HG03442 (cell line): ENCODE measurements at regions not wholly inside any gene's neighbourhood (a gene's known extent, or its start where the extent isn't known, plus 50 kb on each side); places are given as distances from the start of the nearest gene placed in this dataset.
"Not testable (repeated sequence)": the region's sequence is repeated elsewhere in the genome, so short reads cannot be mapped to it uniquely, and the experiment has no call there.

Source experiments
- ATAC-seq: cut with Tn5 transposase; IDR thresholded peaks from one replicate; pipeline ENCODE4 v1.9.1; 2021; ENCODE audit warnings: mild to moderate bottlenecking, moderate library complexity; ENCODE audit not compliant: unreplicated experiment

GRCh38 chr11:100578831-100579311, 108.2 kb upstream of the ARHGAP42 start:
- no peak for ATAC-seq

GRCh38 chr11:100581318-100581717, 105.8 kb upstream of the ARHGAP42 start:
- ATAC-seq = no peak

GRCh38 chr11:100584201-100584985, 102.7 kb upstream of the ARHGAP42 start:
- ATAC-seq = no peak

- no peak for ATAC-seq
Measured at GRCh38 chr11:100585728-100586127, 101.4 kb upstream of the ARHGAP42 start.

- no peak for ATAC-seq
Measured at GRCh38 chr11:100586361-100587101, 100.6 kb upstream of the ARHGAP42 start.

GRCh38 chr11:100592619-100593260, 94.3 kb upstream of the ARHGAP42 start:
- no peak for ATAC-seq

GRCh38 chr11:100593291-100593690, 93.8 kb upstream of the ARHGAP42 start:
- no peak for ATAC-seq

- no peak for ATAC-seq
Measured at GRCh38 chr11:100594320-100594719, 92.8 kb upstream of the ARHGAP42 start.

- ATAC-seq = no peak
Measured at GRCh38 chr11:100600941-100601340, 86.1 kb upstream of the ARHGAP42 start.

GRCh38 chr11:100602716-100603115, 84.4 kb upstream of the ARHGAP42 start:
- ATAC-seq = no peak

GRCh38 chr11:100607761-100608160, 79.3 kb upstream of the ARHGAP42 start:
- ATAC-seq = not testable (repeated sequence)

- ATAC-seq = peak; percentile 85
Measured at GRCh38 chr11:100612766-100613165, 74.3 kb upstream of the ARHGAP42 start.

GRCh38 chr11:100618914-100619313, 68.2 kb upstream of the ARHGAP42 start:
- ATAC-seq = no peak

- ATAC-seq = no peak
Measured at GRCh38 chr11:100619484-100619883, 67.6 kb upstream of the ARHGAP42 start.

GRCh38 chr11:100622404-100622803, 64.7 kb upstream of the ARHGAP42 start:
- no peak for ATAC-seq

- ATAC-seq = no peak
Measured at GRCh38 chr11:100624346-100624745, 62.7 kb upstream of the ARHGAP42 start.

GRCh38 chr11:100625041-100625440, 62.0 kb upstream of the ARHGAP42 start:
- no peak for ATAC-seq

- no peak for ATAC-seq
Measured at GRCh38 chr11:100629671-100630070, 57.4 kb upstream of the ARHGAP42 start.

- ATAC-seq = no peak
Measured at GRCh38 chr11:100630898-100631297, 56.2 kb upstream of the ARHGAP42 start.

- no peak for ATAC-seq
Measured at GRCh38 chr11:100631316-100631715, 55.8 kb upstream of the ARHGAP42 start.

GRCh38 chr11:100632941-100633452, 54.1 kb upstream of the ARHGAP42 start:
- no peak for ATAC-seq
